Ovary (tissue), 3 donors: ENCODE measurements at regions not wholly inside any gene's neighbourhood (a gene's known extent, or its start where the extent isn't known, plus 50 kb on each side); places are given as distances from the start of the nearest gene placed in this dataset.

Experiments used
- CTCF ChIP-seq, 3 donors: fragments of 450-650 bp in 2 of 3; fragments of 200-600 bp in 1 of 3; IDR thresholded peaks; one replicate each; pipeline versions ENCODE4 v1.5.1 to v1.8.0; 2016 to 2022; ENCODE audit warnings: antibody characterized with exemption in 3 of 3, mild to moderate bottlenecking in 1 of 3
- EP300 ChIP-seq: sonication (generic); formaldehyde crosslinking; IDR thresholded peaks from one replicate; pipeline ENCODE4 v1.6.1; 2017; ENCODE audit warnings: antibody characterized with exemption
- POLR2A ChIP-seq: fragments of 450-650 bp; IDR thresholded peaks from one replicate; pipeline ENCODE4 v1.6.1; 2017; ENCODE audit warnings: antibody characterized with exemption, mild to moderate bottlenecking, moderate library complexity
- donor health status: DM: no; HTN: no; CAD: no.

GRCh38 chr1:168468042-168468809, 75.6 kb downstream of the XCL2 start:
- TF ChIP-seq CTCF (IDR thresholded peaks at IDR 0.05) (no peak), POLR2A (no peak), EP300 (no peak)
